Activated naive CD4-positive, alpha-beta T cell treated with anti-CD3 and anti-CD28 coated beads for 36 hours (primary cell): ENCODE measurements at regions not wholly inside any gene's neighbourhood (a gene's known extent, or its start where the extent isn't known, plus 50 kb on each side); places are given as distances from the start of the nearest gene placed in this dataset.

Experiments used
- CTCF ChIA-PET: fragments of 350-600 bp; sonication (Branson Sonifier 250); formaldehyde crosslinking; loops from one replicate; lab custom pipeline; 2021; ENCODE audit warnings: antibody characterized with exemption; lab: Charles Lee
- DNase-seq: peaks from one replicate; pipeline ENCODE4 v3.0.0-alpha.2; 2020
- H3K27ac Mint-ChIP-seq: one replicate; pipeline ENCODE4 v1.8.0; 2021; ENCODE audit warnings: mild to moderate bottlenecking, mixed read lengths
- H3K27me3 Mint-ChIP-seq: one replicate; pipeline ENCODE4 v1.8.0; 2021; ENCODE audit warnings: low read depth, mixed read lengths
- H3K36me3 Mint-ChIP-seq: one replicate; pipeline ENCODE4 v1.8.0; 2021; ENCODE audit warnings: low read depth, mixed read lengths
- H3K4me1 Mint-ChIP-seq: one replicate; pipeline ENCODE4 v1.8.0; 2021; ENCODE audit warnings: low read depth, mixed read lengths
- H3K4me3 Mint-ChIP-seq: one replicate; pipeline ENCODE4 v1.8.0; 2021; ENCODE audit warnings: mild to moderate bottlenecking, moderate library complexity, mixed read lengths
- H3K9me3 Mint-ChIP-seq: one replicate; pipeline ENCODE4 v1.8.0; 2021; ENCODE audit warnings: mixed read lengths
- intact Hi-C: fragments of 100-400 bp; cut with micrococcal nuclease; formaldehyde crosslinking; loops from one replicate; pipeline ENCODE4 v1.15.1; 2023

DNA sequence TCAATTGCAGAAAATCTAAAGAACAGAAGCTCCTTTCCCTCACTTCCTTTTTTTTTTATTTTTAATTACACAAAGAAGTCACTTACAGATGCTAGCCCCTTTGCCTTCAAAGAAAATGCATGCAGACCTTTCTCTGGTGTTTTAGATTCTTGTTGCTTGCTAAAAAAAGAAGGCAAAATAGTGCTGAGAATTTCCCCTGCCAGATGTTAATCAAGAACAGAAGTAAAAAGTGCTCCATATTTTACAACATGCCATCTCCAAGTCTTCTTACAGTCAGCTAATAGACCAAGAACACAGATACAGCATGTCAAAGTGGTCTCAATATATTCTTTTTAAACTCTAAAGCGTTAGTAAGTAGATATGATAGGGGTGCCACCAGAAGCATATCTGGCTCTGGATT lies 142.8 kb upstream of the RGMB start:
- intact Hi-C loops = no loop called here
- no peak for DNase-seq
- H3K4me1 Mint-ChIP-seq = no peaks in the 10 kb centered on the region
- no peaks in the 10 kb centered on the region for H3K36me3 Mint-ChIP-seq
- peaks cover 7% of the 10 kb centered on the region for H3K27me3 Mint-ChIP-seq
- no peak overlapping the region for H3K27ac Mint-ChIP-seq
- no peaks in the 10 kb centered on the region for H3K9me3 Mint-ChIP-seq
- H3K4me3 Mint-ChIP-seq = no peak overlapping the region
- CTCF ChIA-PET = no interaction called here

DNA sequence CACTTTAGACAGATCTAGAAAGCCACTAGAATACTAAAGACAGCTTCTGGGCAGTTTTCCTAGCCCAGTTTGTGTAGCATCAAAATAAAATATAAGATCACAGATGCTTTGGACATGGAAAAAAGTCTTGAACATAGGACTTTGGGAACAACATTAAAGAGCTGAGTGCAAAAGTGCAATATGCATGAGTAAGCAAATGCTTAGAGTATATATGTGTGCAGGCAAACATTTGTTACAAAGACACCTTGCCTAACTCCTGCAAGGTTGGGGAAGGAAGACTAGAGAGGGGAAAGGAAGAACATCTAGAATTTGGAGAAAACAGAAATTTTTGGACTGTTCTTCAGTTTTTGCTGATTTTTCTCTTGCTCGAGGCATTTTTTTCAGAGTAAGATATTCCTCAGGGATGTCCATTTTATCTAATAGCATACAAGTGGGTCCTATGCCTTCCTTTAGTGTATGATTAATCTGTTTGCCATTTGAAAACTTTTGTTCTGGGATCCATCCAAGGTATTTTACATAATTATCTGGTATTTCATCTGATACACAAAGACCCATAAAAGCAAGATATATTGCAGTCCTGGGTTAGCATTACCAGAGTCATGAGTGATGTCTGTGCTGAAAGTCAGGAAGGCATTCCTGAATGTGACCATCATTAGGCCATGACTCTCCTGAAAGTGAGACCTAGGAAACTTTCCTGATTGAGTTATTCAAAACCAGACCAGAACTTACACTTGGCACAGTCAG lies 142.0 kb upstream of the RGMB start:
- H3K36me3 Mint-ChIP-seq = no peaks in the 10 kb centered on the region
- no peak overlapping the region for H3K27ac Mint-ChIP-seq
- intact Hi-C loops = no loop called here
- H3K9me3 Mint-ChIP-seq = no peaks in the 10 kb centered on the region
- H3K27me3 Mint-ChIP-seq = peaks cover 4% of the 10 kb centered on the region
- no peak overlapping the region for H3K4me3 Mint-ChIP-seq
- DNase-seq = no peak
- H3K4me1 Mint-ChIP-seq = no peaks in the 10 kb centered on the region
- CTCF ChIA-PET = interaction anchor here (0.6 kb wide), 1 partner anchor 105 kb away, joined by 3 read pairs; no protein-coding TSS in a partner anchor

DNA sequence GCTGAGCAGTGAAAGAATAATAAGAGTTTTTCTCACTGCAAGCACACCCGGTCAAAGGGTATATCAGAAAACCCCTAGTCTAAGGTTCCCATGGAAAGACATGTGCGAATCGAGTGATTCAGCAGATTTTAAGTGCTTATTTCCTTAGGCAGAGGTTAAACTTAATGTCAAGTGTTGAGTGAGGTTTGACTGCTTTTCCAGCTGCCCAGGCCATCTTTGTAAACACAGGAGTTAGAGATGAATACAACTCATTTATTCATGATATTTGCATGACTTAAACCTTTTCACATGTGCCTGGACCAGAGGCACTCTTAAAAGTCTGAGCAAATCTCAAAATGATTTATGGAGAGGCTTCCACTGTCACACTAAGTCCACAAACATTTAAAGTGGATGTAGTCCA lies 137.8 kb upstream of the RGMB start:
- Mint-ChIP-seq H3K36me3 (no peaks in the 10 kb centered on the region), H3K4me3 (no peak overlapping the region), H3K4me1 (no peaks in the 10 kb centered on the region), H3K27me3 (peaks cover 4% of the 10 kb centered on the region), H3K9me3 (no peaks in the 10 kb centered on the region), H3K27ac (no peak overlapping the region)
- intact Hi-C loops = no loop called here
- DNase-seq = no peak
- CTCF ChIA-PET = no interaction called here

DNA sequence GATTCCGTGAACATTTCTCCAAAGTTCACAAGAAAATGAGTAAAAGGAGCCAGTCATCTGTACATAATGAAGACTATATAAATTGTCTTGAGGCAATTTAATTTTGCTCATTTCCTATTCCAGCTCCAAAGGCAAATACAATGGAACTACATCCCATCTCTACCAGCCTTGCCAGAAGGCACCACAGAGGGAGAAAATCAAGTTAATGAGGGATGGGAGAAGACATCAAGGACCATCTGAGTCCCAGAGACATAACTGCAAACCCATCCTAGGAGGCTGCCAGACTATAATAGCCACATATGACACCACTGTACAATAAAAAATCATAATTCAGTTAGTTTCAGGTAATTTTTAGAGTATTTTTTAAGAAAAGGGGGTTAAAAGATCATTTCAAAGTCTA lies 136.3 kb upstream of the RGMB start:
- intact Hi-C loops = no loop called here
- DNase-seq = no peak
- H3K9me3 Mint-ChIP-seq = no peaks in the 10 kb centered on the region
- no peak overlapping the region for H3K27ac Mint-ChIP-seq
- CTCF ChIA-PET = interaction anchor here (1.4 kb wide), 1 partner anchor 132 kb away, joined by 3 read pairs; no protein-coding TSS in a partner anchor
- H3K36me3 Mint-ChIP-seq = no peaks in the 10 kb centered on the region
- peaks cover 2% of the 10 kb centered on the region for H3K27me3 Mint-ChIP-seq
- no peaks in the 10 kb centered on the region for H3K4me1 Mint-ChIP-seq
- H3K4me3 Mint-ChIP-seq = no peak overlapping the region

DNA sequence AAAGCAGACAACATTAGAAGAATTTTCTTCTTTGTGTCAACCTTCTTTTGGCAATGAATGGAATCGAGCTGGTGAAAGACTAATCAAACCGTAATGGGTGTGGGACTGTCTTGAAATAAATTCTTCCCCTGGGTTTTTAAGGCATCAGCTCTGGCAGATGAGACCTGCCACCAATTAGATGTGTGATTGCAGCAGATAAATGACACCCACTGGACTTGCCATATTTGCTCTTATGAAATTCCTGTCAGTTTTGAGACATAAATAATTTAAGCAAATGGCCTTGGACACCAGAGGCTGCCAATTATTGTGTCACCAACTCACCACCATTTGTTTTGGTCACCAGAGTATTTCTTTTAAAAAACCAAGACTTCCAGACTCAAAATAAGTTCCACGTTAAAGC lies 135.9 kb upstream of the RGMB start:
- CTCF ChIA-PET = no interaction called here
- intact Hi-C loops = no loop called here
- Mint-ChIP-seq H3K4me3 (no peak overlapping the region), H3K4me1 (no peaks in the 10 kb centered on the region), H3K27ac (no peak overlapping the region), H3K36me3 (no peaks in the 10 kb centered on the region), H3K9me3 (no peaks in the 10 kb centered on the region), H3K27me3 (peaks cover 2% of the 10 kb centered on the region)
- DNase-seq = no peak

DNA sequence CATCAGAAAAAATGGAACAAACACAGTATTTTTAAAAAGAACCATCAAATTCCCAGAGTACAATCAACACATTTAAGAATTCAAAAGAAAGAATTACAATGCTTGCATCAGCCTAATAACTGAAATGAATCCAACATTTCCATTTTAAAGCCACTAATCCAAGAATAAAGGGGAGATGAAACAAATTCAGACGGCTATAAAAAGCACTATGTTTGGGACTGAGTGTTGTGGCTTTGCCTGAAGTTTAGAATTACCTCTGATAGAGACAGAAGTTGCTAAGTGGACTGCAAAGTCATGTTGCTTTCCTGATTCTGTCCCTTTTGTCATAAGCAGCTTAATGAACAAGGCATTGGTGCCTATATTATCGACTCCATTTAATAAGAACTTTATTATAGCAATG lies 135.4 kb upstream of the RGMB start:
- DNase-seq = no peak
- Mint-ChIP-seq H3K27me3 (peaks cover 2% of the 10 kb centered on the region), H3K4me1 (no peaks in the 10 kb centered on the region), H3K9me3 (no peaks in the 10 kb centered on the region), H3K36me3 (no peaks in the 10 kb centered on the region), H3K4me3 (no peak overlapping the region), H3K27ac (no peak overlapping the region)
- CTCF ChIA-PET = no interaction called here
- intact Hi-C loops = no loop called here

DNA sequence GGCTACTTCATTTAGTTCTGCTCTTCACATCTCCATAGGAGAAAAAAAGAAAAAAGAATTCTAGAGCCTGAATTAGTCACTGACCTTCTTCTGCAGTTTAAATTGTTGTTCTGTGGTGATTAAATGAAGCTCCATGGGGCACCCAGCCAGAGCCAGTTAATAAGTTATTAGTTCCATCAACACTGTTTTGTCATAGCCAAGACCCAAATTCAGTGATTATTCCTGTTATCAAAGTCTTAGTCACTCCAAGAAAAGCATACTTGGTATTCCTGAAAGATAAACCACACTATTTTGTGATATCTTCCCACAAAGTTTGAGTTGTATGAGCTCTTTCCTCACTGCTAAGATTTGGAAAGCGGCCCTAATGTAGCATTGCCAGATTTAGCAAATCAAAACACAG lies 134.8 kb upstream of the RGMB start:
- intact Hi-C loops = no loop called here

DNA sequence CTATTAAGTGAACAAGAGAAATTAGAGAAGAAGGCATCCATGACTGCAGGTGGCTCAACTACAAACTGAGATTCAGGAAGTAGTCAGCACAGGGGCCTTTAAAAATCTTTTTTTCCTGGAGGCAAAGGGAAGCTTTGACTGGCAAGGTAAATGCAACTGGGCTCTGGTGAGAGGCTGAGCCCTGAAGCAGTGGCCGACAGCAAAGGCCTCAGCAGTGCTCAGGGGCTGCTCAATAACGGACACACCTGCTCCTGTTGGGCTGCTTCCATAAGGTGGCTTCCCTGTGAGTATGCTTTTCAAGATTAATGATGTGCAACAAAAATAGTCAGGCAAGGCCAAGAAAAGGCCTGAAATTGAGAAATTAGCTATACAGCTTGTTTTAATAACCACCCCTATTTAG lies 134.2 kb upstream of the RGMB start:
- Mint-ChIP-seq H3K9me3 (no peaks in the 10 kb centered on the region), H3K4me1 (no peaks in the 10 kb centered on the region), H3K4me3 (no peak overlapping the region), H3K27ac (no peak overlapping the region), H3K36me3 (no peaks in the 10 kb centered on the region), H3K27me3 (peaks cover 2% of the 10 kb centered on the region)
- intact Hi-C loops = no loop called here
- DNase-seq = no peak
- CTCF ChIA-PET = no interaction called here

More for the DNA sequence above, 134.8 kb upstream of the RGMB start:
- no peaks in the 10 kb centered on the region for H3K9me3 Mint-ChIP-seq
- H3K4me1 Mint-ChIP-seq = no peaks in the 10 kb centered on the region
- peaks cover 2% of the 10 kb centered on the region for H3K27me3 Mint-ChIP-seq
- no peak overlapping the region for H3K4me3 Mint-ChIP-seq
- H3K27ac Mint-ChIP-seq = no peak overlapping the region
- no peaks in the 10 kb centered on the region for H3K36me3 Mint-ChIP-seq
- no peak for DNase-seq
- CTCF ChIA-PET = no interaction called here

DNA sequence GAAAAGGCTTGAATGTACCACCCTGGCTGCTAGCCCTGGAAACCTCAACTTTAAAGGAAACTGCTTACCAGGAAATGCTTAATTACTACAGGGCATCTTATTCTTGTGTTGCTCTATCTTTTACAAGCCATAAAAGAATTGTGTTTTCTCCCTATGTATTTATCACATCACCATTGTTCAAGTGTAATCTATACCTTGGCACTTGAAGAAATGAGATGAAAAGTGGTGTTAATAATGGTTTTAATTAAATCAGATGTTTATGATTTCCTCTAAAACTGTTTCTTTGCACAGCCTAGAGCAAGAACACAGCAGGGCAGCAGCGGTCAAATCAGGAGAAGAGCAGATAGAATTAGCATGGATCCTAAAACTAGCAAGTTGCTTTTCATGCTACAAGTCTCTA lies 131.8 kb upstream of the RGMB start:
- H3K27ac Mint-ChIP-seq = no peak overlapping the region
- H3K4me3 Mint-ChIP-seq = no peak overlapping the region
- no peaks in the 10 kb centered on the region for H3K4me1 Mint-ChIP-seq
- no peaks in the 10 kb centered on the region for H3K36me3 Mint-ChIP-seq
- intact Hi-C loops = no loop called here
- CTCF ChIA-PET = no interaction called here
- H3K27me3 Mint-ChIP-seq = peaks cover 3% of the 10 kb centered on the region
- no peaks in the 10 kb centered on the region for H3K9me3 Mint-ChIP-seq
- no peak for DNase-seq

DNA sequence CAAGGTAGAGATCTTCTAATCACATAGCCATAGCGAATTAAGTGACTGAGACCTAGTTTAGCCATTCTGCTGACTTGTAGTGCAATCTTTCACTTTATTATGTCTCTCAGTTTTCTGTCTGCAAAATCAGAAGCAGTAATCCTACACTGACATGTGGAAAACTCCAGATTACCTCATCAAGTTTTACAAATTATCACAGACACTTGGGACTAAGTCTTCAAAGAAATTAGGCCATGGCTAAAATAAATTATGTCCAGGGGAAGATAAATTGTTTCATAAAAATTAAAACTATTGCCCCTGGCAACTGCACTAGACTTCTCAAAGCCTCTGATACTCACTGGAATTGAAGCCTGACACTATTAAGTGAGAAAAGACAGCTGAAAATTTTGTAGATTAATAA lies 129.9 kb upstream of the RGMB start:
- CTCF ChIA-PET = no interaction called here

DNA sequence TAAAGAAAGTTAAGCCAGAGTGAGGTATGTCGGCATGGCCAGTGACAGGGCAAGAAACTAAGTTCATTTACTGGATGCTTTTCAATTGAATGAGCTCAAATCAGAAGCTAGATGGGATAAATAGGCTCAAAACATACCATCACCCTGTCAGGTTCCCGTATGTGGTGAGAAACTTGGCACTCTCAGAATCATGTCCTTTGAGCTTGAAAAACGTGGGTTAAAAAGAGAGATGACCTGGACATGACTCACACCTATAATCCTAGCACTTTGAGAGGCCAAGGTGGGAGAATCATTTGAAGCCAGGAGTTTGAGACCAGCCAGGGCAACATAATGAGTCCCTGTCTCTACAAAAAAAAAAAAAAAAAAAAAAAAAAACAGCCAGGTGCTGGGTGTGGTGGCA lies 121.7 kb upstream of the RGMB start:
- intact Hi-C loops = no loop called here
- no peaks in the 10 kb centered on the region for H3K36me3 Mint-ChIP-seq
- no peak for DNase-seq
- no peak overlapping the region for H3K27ac Mint-ChIP-seq
- H3K27me3 Mint-ChIP-seq = no peaks in the 10 kb centered on the region
- no peaks in the 10 kb centered on the region for H3K9me3 Mint-ChIP-seq
- CTCF ChIA-PET = interaction anchor here (0.6 kb wide), 1 partner anchor 447 kb away, joined by 3 read pairs; no protein-coding TSS in a partner anchor
- no peak overlapping the region for H3K4me3 Mint-ChIP-seq
- H3K4me1 Mint-ChIP-seq = no peaks in the 10 kb centered on the region

More for the DNA sequence above, 129.9 kb upstream of the RGMB start:
- peaks cover 3% of the 10 kb centered on the region for H3K27me3 Mint-ChIP-seq
- H3K4me3 Mint-ChIP-seq = no peak overlapping the region
- no peaks in the 10 kb centered on the region for H3K36me3 Mint-ChIP-seq
- no peaks in the 10 kb centered on the region for H3K9me3 Mint-ChIP-seq
- intact Hi-C loops = no loop called here
- no peak for DNase-seq
- no peak overlapping the region for H3K27ac Mint-ChIP-seq
- no peaks in the 10 kb centered on the region for H3K4me1 Mint-ChIP-seq

DNA sequence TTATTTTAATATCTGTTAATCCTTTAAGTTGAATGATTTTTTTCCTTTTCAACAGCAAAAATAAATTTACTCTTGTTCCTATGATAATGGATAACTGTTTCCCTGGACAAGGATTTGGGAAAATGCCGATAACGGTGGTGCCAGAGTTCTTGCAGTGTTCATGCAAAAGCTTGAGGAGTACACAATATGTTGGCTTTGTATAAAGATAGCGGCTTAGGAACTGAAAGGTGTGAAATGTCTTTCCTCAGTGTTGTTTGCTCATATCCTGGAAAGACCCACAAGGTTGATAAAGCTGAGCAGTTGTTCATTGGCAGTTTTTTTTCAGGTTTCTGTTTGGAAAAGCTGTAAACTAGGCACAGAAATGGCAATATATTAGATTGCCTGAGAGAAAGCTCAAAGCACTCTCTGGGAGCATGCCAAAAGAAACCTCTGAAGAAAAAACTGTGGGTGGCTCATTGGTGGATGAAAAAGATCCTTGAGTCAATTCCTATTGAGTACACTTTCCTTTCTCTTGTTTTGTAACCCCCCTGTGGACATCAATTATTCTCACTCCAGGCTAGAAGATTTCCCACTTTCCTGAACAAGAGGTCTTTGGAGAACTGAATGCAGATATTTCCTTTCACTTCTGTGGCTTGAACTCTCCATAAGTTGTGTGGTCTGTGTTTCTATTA lies 117.2 kb upstream of the RGMB start:
- Mint-ChIP-seq H3K27ac (no peak overlapping the region), H3K4me3 (no peak overlapping the region), H3K9me3 (no peaks in the 10 kb centered on the region), H3K36me3 (no peaks in the 10 kb centered on the region), H3K4me1 (no peaks in the 10 kb centered on the region), H3K27me3 (peaks cover 2% of the 10 kb centered on the region)
- DNase-seq = no peak
- CTCF ChIA-PET = interaction anchor here (1.3 kb wide), 1 partner anchor 112 kb away, joined by 5 read pairs; no protein-coding TSS in a partner anchor
- intact Hi-C loops = no loop called here

DNA sequence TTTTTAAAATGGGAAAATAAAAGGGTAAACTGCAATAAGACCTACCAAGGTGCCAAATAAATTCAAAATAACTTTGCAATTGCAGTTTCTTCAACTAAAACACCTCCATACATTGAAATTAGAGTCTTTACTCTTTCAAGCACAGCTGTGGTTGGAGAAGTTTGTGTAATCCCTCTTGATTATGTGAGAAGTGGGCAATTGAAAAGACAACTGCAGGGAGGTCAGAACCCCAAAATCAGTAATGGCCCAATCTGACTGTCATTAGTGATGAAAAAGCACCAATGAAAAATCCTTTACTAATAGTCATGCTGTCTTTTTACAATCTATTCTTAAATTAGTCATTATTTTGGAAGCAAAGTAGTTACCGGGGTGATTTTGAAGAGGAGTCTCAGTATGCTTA lies 116.7 kb upstream of the RGMB start:
- no peak for DNase-seq
- Mint-ChIP-seq H3K27ac (no peak overlapping the region), H3K9me3 (no peaks in the 10 kb centered on the region), H3K4me1 (no peaks in the 10 kb centered on the region), H3K4me3 (no peak overlapping the region), H3K27me3 (peaks cover 2% of the 10 kb centered on the region), H3K36me3 (no peaks in the 10 kb centered on the region)
- CTCF ChIA-PET = no interaction called here
- intact Hi-C loops = no loop called here
